Activated naive CD8-positive, alpha-beta T cell treated with anti-CD3 and anti-CD28 coated beads for 36 hours (primary cell): ENCODE measurements at regions not wholly inside any gene's neighbourhood (a gene's known extent, or its start where the extent isn't known, plus 50 kb on each side); places are given as distances from the start of the nearest gene placed in this dataset.
A peak's percentile ranks its signal among the peaks of the same experiment; 100 is the strongest.

Experiments
- DNase-seq: peaks from one replicate; pipeline ENCODE4 v3.0.0; 2021
- H3K27ac Mint-ChIP-seq: one replicate; pipeline ENCODE4 v1.8.0; 2022; ENCODE audit warnings: mild to moderate bottlenecking, moderate library complexity, mixed read lengths
- H3K27me3 Mint-ChIP-seq: one replicate; pipeline ENCODE4 v1.8.0; 2022; ENCODE audit warnings: mild to moderate bottlenecking, mixed read lengths
- H3K36me3 Mint-ChIP-seq: one replicate; pipeline ENCODE4 v1.8.0; 2021; ENCODE audit warnings: mild to moderate bottlenecking, mixed read lengths
- H3K4me1 Mint-ChIP-seq: one replicate; pipeline ENCODE4 v1.8.0; 2021; ENCODE audit warnings: mixed read lengths
- H3K4me3 Mint-ChIP-seq: one replicate; pipeline ENCODE4 v1.8.0; 2022; ENCODE audit warnings: mild to moderate bottlenecking, moderate library complexity, mixed read lengths
- H3K9me3 Mint-ChIP-seq: one replicate; pipeline ENCODE4 v1.8.0; 2022; ENCODE audit warnings: mixed read lengths

- Mint-ChIP-seq H3K27ac (peak overlapping the region; percentile 84), H3K9me3 (peaks cover 4% of the 10 kb centered on the region), H3K4me1 (peaks cover 32% of the 10 kb centered on the region), H3K4me3 (no peak overlapping the region), H3K27me3 (no peaks in the 10 kb centered on the region), H3K36me3 (peaks cover 28% of the 10 kb centered on the region)
- no peak for DNase-seq
These were observed 242.2 kb downstream of the PTPRC start for GRCh38 chr1:198880818-198881597.

GRCh38 chr1:198883184-198883583 is 244.3 kb downstream of the PTPRC start:
- H3K9me3 Mint-ChIP-seq, result peaks cover 2% of the 10 kb centered on the region
- H3K36me3 Mint-ChIP-seq, result peaks cover 22% of the 10 kb centered on the region
- no peak overlapping the region for H3K27ac Mint-ChIP-seq
- H3K4me3 Mint-ChIP-seq, result no peak overlapping the region
- no peak for DNase-seq
- no peaks in the 10 kb centered on the region for H3K27me3 Mint-ChIP-seq
- peaks cover 35% of the 10 kb centered on the region for H3K4me1 Mint-ChIP-seq

GRCh38 chr1:198887866-198888265 is 249.0 kb downstream of the PTPRC start:
- Mint-ChIP-seq H3K4me3 (no peak overlapping the region), H3K27ac (no peak overlapping the region), H3K36me3 (peaks cover 4% of the 10 kb centered on the region), H3K4me1 (peaks cover 25% of the 10 kb centered on the region), H3K9me3 (no peaks in the 10 kb centered on the region), H3K27me3 (no peaks in the 10 kb centered on the region)
- DNase-seq, result no peak

- Mint-ChIP-seq H3K36me3 (peaks cover 4% of the 10 kb centered on the region), H3K9me3 (no peaks in the 10 kb centered on the region), H3K27ac (no peak overlapping the region), H3K4me1 (peaks cover 24% of the 10 kb centered on the region), H3K4me3 (no peak overlapping the region), H3K27me3 (no peaks in the 10 kb centered on the region)
- no peak for DNase-seq
These were observed 249.6 kb downstream of the PTPRC start for GRCh38 chr1:198888379-198888943.

GRCh38 chr1:198889101-198889500 is 250.3 kb downstream of the PTPRC start:
- Mint-ChIP-seq H3K4me1 (peaks cover 24% of the 10 kb centered on the region), H3K27ac (no peak overlapping the region), H3K9me3 (no peaks in the 10 kb centered on the region), H3K36me3 (peaks cover 6% of the 10 kb centered on the region), H3K27me3 (no peaks in the 10 kb centered on the region), H3K4me3 (no peak overlapping the region)
- DNase-seq, result no peak

- Mint-ChIP-seq H3K4me3 (no peak overlapping the region), H3K27ac (no peak overlapping the region), H3K9me3 (no peaks in the 10 kb centered on the region), H3K36me3 (peaks cover 6% of the 10 kb centered on the region), H3K4me1 (peaks cover 23% of the 10 kb centered on the region), H3K27me3 (no peaks in the 10 kb centered on the region)
- no peak for DNase-seq
These were observed 250.9 kb downstream of the PTPRC start for GRCh38 chr1:198889749-198890148.

- no peak for DNase-seq
- peaks cover 21% of the 10 kb centered on the region for H3K4me1 Mint-ChIP-seq
- no peaks in the 10 kb centered on the region for H3K9me3 Mint-ChIP-seq
- no peaks in the 10 kb centered on the region for H3K27me3 Mint-ChIP-seq
- no peak overlapping the region for H3K27ac Mint-ChIP-seq
- no peak overlapping the region for H3K4me3 Mint-ChIP-seq
- H3K36me3 Mint-ChIP-seq, result peaks cover 8% of the 10 kb centered on the region
These were observed 251.5 kb downstream of the PTPRC start for GRCh38 chr1:198890214-198890930.

GRCh38 chr1:198892065-198892464 is 253.2 kb downstream of the PTPRC start:
- no peak for DNase-seq
- H3K27ac Mint-ChIP-seq, result no peak overlapping the region
- no peaks in the 10 kb centered on the region for H3K9me3 Mint-ChIP-seq
- peaks cover 18% of the 10 kb centered on the region for H3K36me3 Mint-ChIP-seq
- peaks cover 23% of the 10 kb centered on the region for H3K4me1 Mint-ChIP-seq
- H3K4me3 Mint-ChIP-seq, result no peak overlapping the region
- no peaks in the 10 kb centered on the region for H3K27me3 Mint-ChIP-seq

- Mint-ChIP-seq H3K27me3 (no peaks in the 10 kb centered on the region), H3K4me1 (peaks cover 23% of the 10 kb centered on the region), H3K36me3 (peaks cover 20% of the 10 kb centered on the region), H3K9me3 (no peaks in the 10 kb centered on the region), H3K27ac (no peak overlapping the region), H3K4me3 (no peak overlapping the region)
- no peak for DNase-seq
These were observed 254.3 kb downstream of the PTPRC start for GRCh38 chr1:198893141-198893540.

GRCh38 chr1:198893763-198894444 is 255.1 kb downstream of the PTPRC start:
- Mint-ChIP-seq H3K27ac (no peak overlapping the region), H3K36me3 (peaks cover 21% of the 10 kb centered on the region), H3K4me1 (peaks cover 19% of the 10 kb centered on the region), H3K9me3 (no peaks in the 10 kb centered on the region), H3K4me3 (no peak overlapping the region), H3K27me3 (no peaks in the 10 kb centered on the region)
- DNase-seq, result no peak

- no peak overlapping the region for H3K4me3 Mint-ChIP-seq
- peaks cover 22% of the 10 kb centered on the region for H3K4me1 Mint-ChIP-seq
- no peaks in the 10 kb centered on the region for H3K27me3 Mint-ChIP-seq
- H3K27ac Mint-ChIP-seq, result no peak overlapping the region
- no peak for DNase-seq
- peaks cover 20% of the 10 kb centered on the region for H3K36me3 Mint-ChIP-seq
- no peaks in the 10 kb centered on the region for H3K9me3 Mint-ChIP-seq
These were observed 262.4 kb downstream of the PTPRC start for GRCh38 chr1:198901266-198901665.

- Mint-ChIP-seq H3K9me3 (no peaks in the 10 kb centered on the region), H3K27me3 (no peaks in the 10 kb centered on the region), H3K27ac (no peak overlapping the region), H3K4me3 (no peak overlapping the region), H3K4me1 (peaks cover 30% of the 10 kb centered on the region), H3K36me3 (peaks cover 21% of the 10 kb centered on the region)
- DNase-seq, result no peak
These were observed 263.8 kb downstream of the PTPRC start for GRCh38 chr1:198902655-198903054.

- no peaks in the 10 kb centered on the region for H3K9me3 Mint-ChIP-seq
- H3K27me3 Mint-ChIP-seq, result no peaks in the 10 kb centered on the region
- no peak overlapping the region for H3K27ac Mint-ChIP-seq
- H3K4me1 Mint-ChIP-seq, result peaks cover 30% of the 10 kb centered on the region
- DNase-seq, result no peak
- peaks cover 21% of the 10 kb centered on the region for H3K36me3 Mint-ChIP-seq
- no peak overlapping the region for H3K4me3 Mint-ChIP-seq
These were observed 264.4 kb downstream of the PTPRC start for GRCh38 chr1:198903203-198903602.

GRCh38 chr1:198903621-198904020 is 264.8 kb downstream of the PTPRC start:
- Mint-ChIP-seq H3K9me3 (no peaks in the 10 kb centered on the region), H3K4me3 (no peak overlapping the region), H3K36me3 (peaks cover 23% of the 10 kb centered on the region), H3K27me3 (no peaks in the 10 kb centered on the region), H3K4me1 (peaks cover 33% of the 10 kb centered on the region), H3K27ac (no peak overlapping the region)
- DNase-seq, result no peak

- no peaks in the 10 kb centered on the region for H3K27me3 Mint-ChIP-seq
- H3K27ac Mint-ChIP-seq, result no peak overlapping the region
- peaks cover 31% of the 10 kb centered on the region for H3K4me1 Mint-ChIP-seq
- no peak for DNase-seq
- H3K9me3 Mint-ChIP-seq, result no peaks in the 10 kb centered on the region
- H3K4me3 Mint-ChIP-seq, result no peak overlapping the region
- H3K36me3 Mint-ChIP-seq, result peaks cover 18% of the 10 kb centered on the region
These were observed 265.5 kb downstream of the PTPRC start for GRCh38 chr1:198904321-198904720.
